Breast epithelium (tissue), 3 donors: ENCODE measurements at regions not wholly inside any gene's neighbourhood (a gene's known extent, or its start where the extent isn't known, plus 50 kb on each side); places are given as distances from the start of the nearest gene placed in this dataset.

ENCODE experiments used
- POLR2A ChIP-seq: fragments of 450-650 bp; IDR thresholded peaks from one replicate; pipeline ENCODE4 v1.6.1; 2016; ENCODE audit warnings: antibody characterized with exemption, mild to moderate bottlenecking, moderate library complexity
- POLR2AphosphoS5 ChIP-seq, 3 donors: sonication (generic); formaldehyde crosslinking; IDR thresholded peaks; one replicate each; pipeline ENCODE4 v1.6.1; 2017; ENCODE audit warnings: antibody characterized with exemption in 3 of 3
- TF ChIP-seq, protein P1 (sequence below), 3 donors: fragments of 450-650 bp; IDR thresholded peaks; one replicate each; pipeline ENCODE4 v1.5.1; 2016 to 2017; ENCODE audit warnings: antibody characterized with exemption in 3 of 3, mild to moderate bottlenecking in 3 of 3, moderate library complexity in 3 of 3

DNA sequence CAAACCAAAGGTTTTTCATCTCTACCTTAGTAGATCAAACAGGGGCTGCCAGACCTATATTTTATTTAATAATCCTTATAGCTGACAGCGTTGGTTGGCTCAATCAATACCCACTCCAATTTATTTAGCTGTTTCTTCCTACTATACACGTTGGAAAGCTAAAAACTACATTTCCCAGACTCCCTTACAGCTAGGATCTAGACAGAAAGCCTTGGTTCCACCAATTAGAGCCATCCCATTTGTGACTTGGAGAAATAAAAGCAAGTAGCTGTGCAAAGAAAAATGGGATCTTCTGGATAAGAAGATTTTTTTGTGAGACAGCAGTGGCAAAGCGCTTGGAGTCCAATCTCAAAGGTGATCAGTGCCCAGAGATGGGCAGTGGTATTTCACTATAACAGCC, 331.3 kb upstream of the MEIS1 start:
- TF ChIP-seq, protein P1, sequence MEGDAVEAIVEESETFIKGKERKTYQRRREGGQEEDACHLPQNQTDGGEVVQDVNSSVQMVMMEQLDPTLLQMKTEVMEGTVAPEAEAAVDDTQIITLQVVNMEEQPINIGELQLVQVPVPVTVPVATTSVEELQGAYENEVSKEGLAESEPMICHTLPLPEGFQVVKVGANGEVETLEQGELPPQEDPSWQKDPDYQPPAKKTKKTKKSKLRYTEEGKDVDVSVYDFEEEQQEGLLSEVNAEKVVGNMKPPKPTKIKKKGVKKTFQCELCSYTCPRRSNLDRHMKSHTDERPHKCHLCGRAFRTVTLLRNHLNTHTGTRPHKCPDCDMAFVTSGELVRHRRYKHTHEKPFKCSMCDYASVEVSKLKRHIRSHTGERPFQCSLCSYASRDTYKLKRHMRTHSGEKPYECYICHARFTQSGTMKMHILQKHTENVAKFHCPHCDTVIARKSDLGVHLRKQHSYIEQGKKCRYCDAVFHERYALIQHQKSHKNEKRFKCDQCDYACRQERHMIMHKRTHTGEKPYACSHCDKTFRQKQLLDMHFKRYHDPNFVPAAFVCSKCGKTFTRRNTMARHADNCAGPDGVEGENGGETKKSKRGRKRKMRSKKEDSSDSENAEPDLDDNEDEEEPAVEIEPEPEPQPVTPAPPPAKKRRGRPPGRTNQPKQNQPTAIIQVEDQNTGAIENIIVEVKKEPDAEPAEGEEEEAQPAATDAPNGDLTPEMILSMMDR (IDR thresholded peaks at IDR 0.05): no peak
- TF ChIP-seq POLR2A: no peak
- TF ChIP-seq POLR2AphosphoS5 (IDR thresholded peaks at IDR 0.05): no peak
